HG03039 (cell line): ENCODE measurements at regions not wholly inside any gene's neighbourhood (a gene's known extent, or its start where the extent isn't known, plus 50 kb on each side); places are given as distances from the start of the nearest gene placed in this dataset.
"Not testable (repeated sequence)": the region's sequence is repeated elsewhere in the genome, so short reads cannot be mapped to it uniquely, and the experiment has no call there.

Experiments
- ATAC-seq: cut with Tn5 transposase; IDR thresholded peaks from one replicate; pipeline ENCODE4 v1.9.1; 2021; ENCODE audit warnings: mild to moderate bottlenecking, moderate library complexity; ENCODE audit not compliant: unreplicated experiment

DNA sequence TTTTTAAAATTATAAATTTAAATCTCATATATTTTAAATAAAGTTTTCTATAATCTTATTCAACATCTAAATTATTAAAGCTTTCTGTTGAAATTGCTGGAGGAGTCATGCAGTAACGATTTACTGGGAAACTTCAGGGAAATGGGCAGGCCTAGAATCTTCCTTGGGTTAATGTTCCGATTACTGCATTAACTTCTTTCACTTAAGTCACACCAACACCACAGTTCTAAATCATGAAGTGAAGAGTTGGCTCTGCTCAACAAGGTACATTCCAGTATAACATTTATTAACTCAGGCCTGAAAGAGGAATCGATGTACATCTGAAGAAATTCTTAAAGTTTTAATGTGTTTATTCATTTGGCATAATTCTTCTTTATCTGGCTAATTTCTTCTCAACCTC lies 244.3 kb downstream of the CCER1 start:
- ATAC-seq, result no peak

GRCh38 chr12:90706036-90706435 lies 248.9 kb downstream of the CCER1 start:
- no peak for ATAC-seq

- ATAC-seq, result no peak
These were observed 259.6 kb downstream of the CCER1 start for GRCh38 chr12:90695415-90695814.

- no peak for ATAC-seq
These were observed 264.9 kb downstream of the CCER1 start for GRCh38 chr12:90690120-90690519.

- ATAC-seq, result not testable (repeated sequence)
These were observed 267.3 kb downstream of the CCER1 start for GRCh38 chr12:90687682-90688081.

GRCh38 chr12:90683871-90684270 lies 271.1 kb downstream of the CCER1 start:
- ATAC-seq, result no peak

GRCh38 chr12:90682398-90682797 lies 272.6 kb downstream of the CCER1 start:
- ATAC-seq, result no peak

DNA sequence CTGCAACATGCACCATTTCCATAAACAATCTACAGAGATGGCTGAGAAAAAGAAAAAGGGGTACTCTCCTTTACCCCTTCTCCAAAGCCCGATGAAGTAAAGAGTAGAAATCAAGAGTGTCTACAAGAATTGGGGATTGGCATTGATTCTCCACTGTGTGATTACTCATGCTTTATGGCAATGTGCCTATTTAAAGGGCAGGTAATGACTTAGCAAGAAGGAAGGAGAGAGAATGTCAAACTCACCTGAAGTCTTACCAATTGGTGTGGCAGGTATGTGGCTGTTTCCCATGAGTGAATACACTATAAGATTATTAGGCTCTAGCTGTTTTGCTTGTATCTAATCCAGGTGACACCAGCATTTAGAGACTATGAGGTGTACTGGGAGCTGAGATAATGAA lies 275.3 kb downstream of the CCER1 start:
- no peak for ATAC-seq

DNA sequence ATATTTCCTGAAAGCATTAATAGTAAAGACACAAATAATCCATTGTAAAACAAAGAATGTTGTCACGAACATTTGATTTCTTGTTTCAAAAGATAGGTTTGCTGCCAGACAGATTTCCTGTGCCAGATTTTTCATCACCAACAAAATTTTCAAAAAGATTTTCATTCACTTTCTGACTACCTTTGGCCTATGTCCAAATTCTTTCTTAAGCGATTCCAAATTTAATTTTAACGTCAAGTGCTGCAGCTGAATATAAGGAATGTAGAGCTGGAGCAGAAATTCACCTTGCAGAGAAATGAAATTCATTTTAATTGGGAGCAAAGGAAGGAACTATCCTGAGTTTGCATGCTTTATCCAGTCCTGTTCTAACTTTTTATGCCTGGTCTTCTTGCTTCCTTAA lies 277.4 kb downstream of the CCER1 start:
- no peak for ATAC-seq

- no peak for ATAC-seq
These were observed 277.9 kb downstream of the CCER1 start for GRCh38 chr12:90677055-90677454.

DNA sequence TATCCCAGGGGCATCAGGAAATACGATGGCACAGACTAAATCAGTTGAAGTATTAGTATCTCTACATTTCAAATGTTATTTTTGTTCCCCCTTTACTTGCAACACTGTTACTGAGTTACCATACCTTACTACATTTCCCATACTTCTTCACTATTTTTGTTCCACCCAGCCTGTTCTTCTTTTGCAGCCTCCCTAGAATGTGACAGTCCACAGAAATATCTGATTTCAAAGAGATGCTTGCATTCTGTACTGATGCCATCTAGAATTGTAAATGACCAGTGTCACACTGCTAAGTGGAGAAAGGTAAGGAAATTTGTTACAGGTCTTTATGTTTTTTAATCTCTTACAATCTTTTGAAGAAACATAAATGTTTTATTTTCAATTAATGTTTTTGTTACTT lies 279.9 kb downstream of the CCER1 start:
- ATAC-seq, result no peak

DNA sequence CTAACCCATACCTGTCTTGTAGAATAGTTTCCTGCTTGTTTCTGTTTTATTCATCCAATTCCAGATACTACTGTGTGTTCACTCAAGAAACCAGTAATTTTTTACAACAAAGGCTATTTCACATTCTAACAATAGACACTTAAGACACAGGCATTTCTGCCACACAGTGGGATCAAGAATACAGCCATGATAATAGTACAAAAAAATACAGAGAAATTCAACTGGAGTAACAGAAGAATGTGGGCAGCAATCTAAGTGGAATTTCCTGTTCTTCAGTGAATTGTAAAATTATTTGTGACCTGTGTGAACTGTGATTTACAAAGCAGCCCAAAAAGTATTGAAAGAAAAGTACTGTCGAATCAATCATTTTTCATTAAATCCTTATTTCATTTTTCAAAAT lies 282.9 kb downstream of the CCER1 start:
- ATAC-seq, result no peak

- not testable (repeated sequence) for ATAC-seq
These were observed 291.0 kb downstream of the CCER1 start for GRCh38 chr12:90663949-90664348.

GRCh38 chr12:90659060-90659459 lies 295.9 kb downstream of the CCER1 start:
- ATAC-seq, result no peak

GRCh38 chr12:90653040-90653439 lies 301.9 kb downstream of the CCER1 start:
- ATAC-seq, result no peak

- no peak for ATAC-seq
These were observed 302.7 kb downstream of the CCER1 start for GRCh38 chr12:90652280-90652679.

DNA sequence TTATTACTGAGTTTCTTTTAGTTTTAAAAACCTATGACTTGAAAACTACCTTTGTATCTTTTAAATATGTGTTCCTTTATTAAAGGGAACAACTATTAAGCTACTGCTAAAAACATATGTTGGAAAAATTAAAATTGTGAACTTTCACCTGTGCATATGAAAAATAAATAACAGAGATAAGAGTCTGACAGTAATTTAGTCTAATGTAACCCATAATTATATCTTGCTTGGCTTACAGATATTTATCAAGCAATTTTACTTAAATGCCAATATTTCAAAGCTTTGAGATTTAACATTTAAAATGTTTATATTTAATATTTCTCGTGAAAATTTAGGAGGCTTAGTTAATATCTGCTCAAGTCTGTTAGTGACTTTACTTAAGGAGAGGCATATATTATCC lies 309.8 kb downstream of the CCER1 start:
- ATAC-seq, result no peak

GRCh38 chr12:90631591-90632212 lies 323.3 kb downstream of the CCER1 start:
- ATAC-seq, result no peak

GRCh38 chr12:90630006-90630405 lies 325.0 kb downstream of the CCER1 start:
- no peak for ATAC-seq

GRCh38 chr12:90628213-90628612 lies 326.8 kb downstream of the CCER1 start:
- no peak for ATAC-seq

- no peak for ATAC-seq
These were observed 327.6 kb downstream of the CCER1 start for GRCh38 chr12:90627180-90627896.

- no peak for ATAC-seq
These were observed 332.5 kb downstream of the CCER1 start for GRCh38 chr12:90622431-90622830.

DNA sequence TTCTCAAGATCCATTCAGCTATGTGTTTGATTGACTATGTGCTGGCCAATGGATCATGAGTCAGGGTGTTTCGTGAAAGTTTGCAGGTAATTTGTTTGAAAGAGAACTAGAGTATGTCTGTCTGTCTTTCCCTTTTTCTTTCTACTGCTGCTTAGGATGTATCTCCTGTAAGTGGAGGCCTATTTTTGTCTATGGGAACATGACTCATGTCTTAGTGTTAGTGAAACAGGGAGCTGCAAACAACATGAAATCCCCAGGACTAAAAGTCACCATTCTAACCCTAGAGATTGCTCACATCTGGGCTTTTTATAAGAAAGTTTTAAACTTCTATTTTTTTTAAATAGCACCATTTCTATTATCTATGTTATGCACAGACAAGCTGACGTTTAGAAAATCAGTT lies 333.0 kb downstream of the CCER1 start:
- no peak for ATAC-seq
